GM13976 (cell line): ENCODE measurements at regions not wholly inside any gene's neighbourhood (a gene's known extent, or its start where the extent isn't known, plus 50 kb on each side); places are given as distances from the start of the nearest gene placed in this dataset.
"Not testable (repeated sequence)": the region's sequence is repeated elsewhere in the genome, so short reads cannot be mapped to it uniquely, and the experiment has no call there.

Source experiments
- DNase-seq: peaks from one replicate; pipeline ENCODE4 v3.0.0; 2012; ENCODE audit warnings: low spot score
- in situ Hi-C: fragments of 300-500 bp; cut with MboI; formaldehyde crosslinking; loops from one replicate; pipeline ENCODE4 v1.12.0; 2022; ENCODE audit warnings: low sequenced_read_pairs, mixed read lengths, inconsistent platforms; ENCODE audit not compliant: unreplicated experiment
- TF ChIP-seq, protein P1 (sequence below): IDR thresholded peaks from 2 replicates; pipeline ENCODE4 v1.5.1; 2012; ENCODE audit warnings: borderline replicate concordance, mild to moderate bottlenecking; ENCODE audit not compliant: insufficient read depth; ENCODE audit errors: extremely low read depth, missing control alignments, control extremely low read depth

DNA sequence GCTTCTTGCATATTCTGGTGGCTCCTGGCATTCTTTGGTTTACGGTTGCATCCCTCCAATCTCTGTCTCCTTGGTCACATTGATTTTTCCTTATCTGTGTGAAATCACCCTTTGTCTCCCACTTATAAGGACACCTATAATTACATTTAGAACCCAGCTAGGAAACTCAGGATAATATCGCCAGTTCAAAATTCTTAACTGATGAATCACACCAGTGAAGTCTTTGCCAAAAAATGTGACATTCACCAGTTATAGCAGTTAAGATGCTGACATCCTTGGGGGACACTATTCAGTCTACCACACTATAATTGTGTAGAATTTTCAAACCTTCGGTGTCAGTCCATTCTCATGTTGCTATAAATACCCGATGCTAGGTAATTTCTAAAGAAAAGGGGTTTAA lies 320.2 kb downstream of the TMX3 start:
- in situ Hi-C loops = no loop called here
- TF ChIP-seq, protein P1, sequence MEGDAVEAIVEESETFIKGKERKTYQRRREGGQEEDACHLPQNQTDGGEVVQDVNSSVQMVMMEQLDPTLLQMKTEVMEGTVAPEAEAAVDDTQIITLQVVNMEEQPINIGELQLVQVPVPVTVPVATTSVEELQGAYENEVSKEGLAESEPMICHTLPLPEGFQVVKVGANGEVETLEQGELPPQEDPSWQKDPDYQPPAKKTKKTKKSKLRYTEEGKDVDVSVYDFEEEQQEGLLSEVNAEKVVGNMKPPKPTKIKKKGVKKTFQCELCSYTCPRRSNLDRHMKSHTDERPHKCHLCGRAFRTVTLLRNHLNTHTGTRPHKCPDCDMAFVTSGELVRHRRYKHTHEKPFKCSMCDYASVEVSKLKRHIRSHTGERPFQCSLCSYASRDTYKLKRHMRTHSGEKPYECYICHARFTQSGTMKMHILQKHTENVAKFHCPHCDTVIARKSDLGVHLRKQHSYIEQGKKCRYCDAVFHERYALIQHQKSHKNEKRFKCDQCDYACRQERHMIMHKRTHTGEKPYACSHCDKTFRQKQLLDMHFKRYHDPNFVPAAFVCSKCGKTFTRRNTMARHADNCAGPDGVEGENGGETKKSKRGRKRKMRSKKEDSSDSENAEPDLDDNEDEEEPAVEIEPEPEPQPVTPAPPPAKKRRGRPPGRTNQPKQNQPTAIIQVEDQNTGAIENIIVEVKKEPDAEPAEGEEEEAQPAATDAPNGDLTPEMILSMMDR = no peak
- no peak for DNase-seq

DNA sequence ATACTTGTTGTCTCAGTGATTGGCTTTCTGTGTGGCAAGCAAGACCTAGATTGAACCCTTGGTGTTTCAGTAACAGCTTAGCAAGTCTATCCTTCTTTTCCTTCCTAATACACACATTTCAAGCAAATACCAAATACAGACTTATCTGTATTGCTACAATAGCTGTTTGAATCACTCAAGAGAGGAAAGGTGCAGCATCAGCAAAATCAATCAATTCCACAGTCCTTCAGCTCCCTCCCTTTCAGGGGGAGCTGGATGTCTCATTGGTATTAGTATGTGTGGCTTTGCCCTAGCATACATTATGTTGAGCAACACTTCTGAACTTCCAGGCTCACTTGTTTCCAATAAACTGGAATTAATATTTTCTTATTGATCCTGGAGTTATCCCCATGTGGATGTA lies 323.1 kb downstream of the TMX3 start:
- DNase-seq = no peak
- TF ChIP-seq, protein P1 = no peak
- in situ Hi-C loops = no loop called here

DNA sequence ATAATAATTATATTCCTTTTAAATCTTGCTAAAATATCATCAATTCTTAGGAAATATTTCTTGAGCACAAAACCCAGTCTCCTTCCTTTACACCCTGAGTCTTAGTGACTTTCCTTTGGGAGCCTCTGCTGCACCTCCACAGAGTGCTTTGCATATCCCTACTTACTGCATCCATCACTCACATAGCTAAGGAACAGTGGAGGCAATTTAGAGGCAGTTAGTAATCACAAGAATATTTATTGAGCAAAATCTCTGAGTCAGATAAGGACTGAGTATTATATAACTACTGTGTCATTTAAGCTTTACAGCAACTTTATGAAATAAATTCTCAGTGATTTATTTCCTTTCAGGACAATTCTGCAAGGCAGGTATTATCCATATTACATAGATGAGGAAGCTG lies 327.7 kb downstream of the TMX3 start:
- no peak for DNase-seq
- in situ Hi-C loops = no loop called here

DNA sequence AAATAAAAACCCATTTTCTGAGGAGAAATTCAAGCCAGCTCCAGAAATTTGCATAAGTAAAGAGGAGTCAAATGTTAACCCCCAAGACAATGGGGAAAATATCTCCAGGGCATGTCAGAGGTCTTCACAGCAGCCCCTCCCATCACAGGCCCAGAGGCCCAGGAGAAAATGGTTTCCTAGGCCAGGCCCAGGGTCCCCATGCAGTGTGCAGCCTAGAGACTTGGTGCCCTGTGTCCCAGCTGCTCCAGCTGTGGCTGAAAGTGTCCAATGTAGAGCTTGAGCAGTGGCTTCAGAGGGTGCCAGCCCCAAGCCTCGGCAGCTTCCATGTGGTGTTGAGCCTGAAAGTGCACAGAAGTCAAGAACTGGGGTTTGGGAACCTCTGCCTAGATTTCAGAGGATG lies 330.9 kb downstream of the TMX3 start:
- DNase-seq, in situ Hi-C loops: not testable (repeated sequence)

More for the DNA sequence above, 327.7 kb downstream of the TMX3 start:
- TF ChIP-seq, protein P1 = no peak

DNA sequence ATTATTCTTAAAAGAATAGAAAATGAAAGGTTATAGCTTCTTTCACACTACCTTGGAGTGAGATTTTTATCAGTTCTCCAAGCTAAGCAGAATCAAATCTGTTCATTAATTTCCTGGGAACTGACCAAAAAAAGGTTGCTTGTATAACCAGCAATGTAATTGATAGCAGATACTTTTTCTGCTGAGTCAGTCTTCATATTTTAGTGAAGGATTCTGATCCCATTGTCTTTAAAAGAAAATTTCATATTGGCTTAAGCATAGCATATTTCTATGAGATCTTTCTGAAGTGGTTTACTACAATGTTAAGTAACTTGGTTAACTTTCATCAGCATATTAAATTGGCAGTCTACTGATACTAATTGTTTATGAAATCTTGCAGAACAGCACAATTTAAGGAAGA lies 338.0 kb downstream of the TMX3 start:
- in situ Hi-C loops = no loop called here
- DNase-seq = no peak
- TF ChIP-seq, protein P1 = no peak

DNA sequence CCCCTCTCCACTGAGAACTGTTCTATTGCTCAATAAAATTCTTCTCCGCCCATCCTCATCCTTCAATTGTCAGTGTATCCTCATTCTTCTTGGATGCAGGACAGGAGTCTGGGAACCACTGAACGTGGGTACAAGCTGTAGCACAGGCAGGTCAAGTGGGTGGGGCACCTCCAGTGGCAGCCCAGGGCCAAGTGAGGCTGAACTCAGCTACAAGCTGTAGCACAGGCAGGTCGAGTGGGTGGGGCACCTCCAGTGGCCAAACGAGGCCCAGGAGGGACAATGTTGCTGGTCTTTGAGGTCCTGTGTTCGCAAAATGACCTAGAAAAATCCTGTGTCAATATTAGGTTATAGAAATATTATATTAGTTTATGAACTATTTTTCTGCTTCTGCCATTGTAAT lies 352.0 kb downstream of the TMX3 start:
- in situ Hi-C loops = no loop called here
- TF ChIP-seq, protein P1 = no peak
- DNase-seq = no peak

DNA sequence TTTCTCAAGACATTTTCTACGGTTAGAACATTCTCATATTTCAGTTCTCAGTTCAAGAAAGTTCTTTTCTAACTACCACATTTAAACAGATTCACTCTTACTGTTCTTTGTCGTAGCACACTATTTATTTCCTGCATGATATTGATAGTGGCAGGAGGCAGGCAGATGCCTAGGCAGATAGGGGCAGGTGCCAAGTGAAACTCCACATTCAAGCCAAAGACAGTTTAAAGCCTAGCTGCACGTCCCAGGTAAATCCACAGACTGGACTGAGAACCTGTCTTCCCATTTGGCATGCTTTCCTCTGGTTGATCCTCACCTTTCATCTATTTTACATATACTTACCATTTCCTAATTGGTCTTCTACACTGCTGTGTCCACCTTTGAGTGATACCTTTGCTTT lies 359.3 kb downstream of the TMX3 start:
- in situ Hi-C loops = no loop called here

More for the DNA sequence above, 359.3 kb downstream of the TMX3 start:
- TF ChIP-seq, protein P1 = no peak
- no peak for DNase-seq
